Endothelial cell of umbilical vein (primary cell): ENCODE measurements at regions not wholly inside any gene's neighbourhood (a gene's known extent, or its start where the extent isn't known, plus 50 kb on each side); places are given as distances from the start of the nearest gene placed in this dataset.

ENCODE experiments used
- BruUV-seq: library from RNA; stranded (reverse); fragments of 400-500 nt; replicated peaks from 2 replicates; lab custom pipeline; 2021; lab: Mats Ljungman, UMichigan
- CTCF ChIA-PET: fragments of 300-600, 350-600 bp; sonication (Branson Sonifier 250); formaldehyde crosslinking; loops from one replicate; lab custom pipeline; 2021; ENCODE audit warnings: antibody characterized with exemption, inconsistent platforms; lab: Charles Lee
- POLR2A ChIA-PET: fragments of 300-600, 350-600 bp; sonication (Branson Sonifier 250); formaldehyde crosslinking; loops from one replicate; lab custom pipeline; 2021; ENCODE audit warnings: antibody characterized with exemption, inconsistent platforms; lab: Charles Lee
- DNase-seq: peaks from one replicate; pipeline ENCODE4 v3.0.0-alpha.2; 2011; ENCODE audit warnings: low read depth, low spot score
- FAIRE-seq: peaks from 2 replicates; lab custom pipeline; 2011; peaks lifted over from hg19 to GRCh38; lab: Jason Lieb, UNC
- H2AFZ ChIP-seq: 2 replicates; pipeline ENCODE4 v1.6.0; 2012; ENCODE audit warnings: low read depth, low read length, control low read depth, inconsistent platforms
- H3K27ac ChIP-seq: 2 replicates; pipeline ENCODE4 v1.5.1; 2011; ENCODE audit warnings: low read depth, mild to moderate bottlenecking, control low read depth, low read length, moderate library complexity; ENCODE audit not compliant: insufficient read depth
- H3K27me3 ChIP-seq, 2 experiments: 2 replicates each; pipeline versions ENCODE4 v1.6.0 to v1.6.1; 2011; ENCODE audit warnings: low read length in 2 of 2, mixed read lengths in 1 of 2; ENCODE audit not compliant: control insufficient read depth in 2 of 2, insufficient read depth in 2 of 2
- H3K36me3 ChIP-seq, 2 experiments: 2 replicates in 1 of 2; 3 replicates in 1 of 2; pipeline ENCODE4 v1.5.1; 2011; ENCODE audit warnings: low read length in 2 of 2, mild to moderate bottlenecking in 1 of 2, moderate library complexity in 1 of 2; ENCODE audit not compliant: control insufficient read depth in 2 of 2, insufficient read depth in 2 of 2; ENCODE audit errors: extremely low read depth in 1 of 2
- H3K4me1 ChIP-seq: 3 replicates; pipeline ENCODE4 v1.5.1; 2011; ENCODE audit warnings: mild to moderate bottlenecking, low read length; ENCODE audit not compliant: control insufficient read depth, insufficient read depth; ENCODE audit errors: extremely low read depth
- H3K4me2 ChIP-seq: 2 replicates; pipeline ENCODE4 v1.6.1; 2011; ENCODE audit warnings: low read length, control low read depth, mixed read lengths; ENCODE audit not compliant: insufficient read depth
- H3K4me3 ChIP-seq, 3 experiments: fragments of 200-600 bp in 1 of 3; sonication (generic), shearing (Covaris generic) in 1 of 3; replicated peaks in 1 of 3; 2 replicates each; pipeline ENCODE4 v1.5.1; 2011 to 2016; ENCODE audit warnings: control low read depth in 3 of 3, low read length in 3 of 3, mild to moderate bottlenecking in 2 of 3, inconsistent platforms in 1 of 3, low read depth in 1 of 3, moderate library complexity in 1 of 3; ENCODE audit not compliant: insufficient read depth in 1 of 3
- H3K79me2 ChIP-seq: 2 replicates; pipeline ENCODE4 v1.6.0; 2012; ENCODE audit warnings: low read length, inconsistent platforms; ENCODE audit not compliant: control insufficient read depth, insufficient read depth
- H3K9ac ChIP-seq: replicated peaks from 2 replicates; pipeline ENCODE3; 2011; ENCODE audit warnings: low read length, control low read depth; ENCODE audit not compliant: insufficient read depth; ENCODE audit errors: extremely low read depth
- H3K9me1 ChIP-seq: replicated peaks from 3 replicates; pipeline ENCODE4 v1.6.0; 2011; ENCODE audit warnings: mild to moderate bottlenecking, low read length; ENCODE audit not compliant: control insufficient read depth, insufficient read depth; ENCODE audit errors: extremely low read depth
- H3K9me3 ChIP-seq: replicated peaks from 2 replicates; pipeline ENCODE4 v1.5.1; 2012; ENCODE audit warnings: low read length, inconsistent platforms; ENCODE audit not compliant: control insufficient read depth, insufficient read depth
- H4K20me1 ChIP-seq: replicated peaks from 2 replicates; pipeline ENCODE3; 2011; ENCODE audit warnings: mild to moderate bottlenecking, low read length; ENCODE audit not compliant: control insufficient read depth, insufficient read depth; ENCODE audit errors: extremely low read depth
- EZH2 ChIP-seq: IDR thresholded peaks from 2 replicates; pipeline ENCODE4 v1.6.1; 2012; ENCODE audit warnings: borderline replicate concordance, low read depth, mild to moderate bottlenecking, moderate library complexity, low read length, inconsistent platforms; ENCODE audit not compliant: severe bottlenecking
- FOS ChIP-seq: IDR thresholded peaks from 2 replicates; pipeline ENCODE4 v1.6.1; 2011; ENCODE audit warnings: mild to moderate bottlenecking, low read length, moderate library complexity, borderline replicate concordance; ENCODE audit not compliant: insufficient read depth
- GATA2 ChIP-seq: IDR thresholded peaks from 2 replicates; pipeline ENCODE4 v1.7.0; 2011; ENCODE audit warnings: low read depth, mild to moderate bottlenecking, moderate library complexity, mixed read lengths, low read length; ENCODE audit not compliant: insufficient read length, insufficient read depth
- JUN ChIP-seq: IDR thresholded peaks from 2 replicates; pipeline ENCODE4 v1.6.1; 2011; ENCODE audit warnings: borderline replicate concordance, low read depth; ENCODE audit not compliant: insufficient read length, insufficient read depth
- MYC ChIP-seq: IDR thresholded peaks from one replicate; pipeline ENCODE4 v1.6.1; 2011; ENCODE audit warnings: mild to moderate bottlenecking, low read depth, low read length
- POLR2A ChIP-seq: IDR thresholded peaks from 2 replicates; pipeline ENCODE4 v1.6.1; 2012; ENCODE audit warnings: low read depth, mild to moderate bottlenecking, control low read depth, low read length
- POLR2AphosphoS5 ChIP-seq: IDR thresholded peaks from 2 replicates; pipeline ENCODE4 v1.6.1; 2012; ENCODE audit warnings: low read depth, mild to moderate bottlenecking, control low read depth, low read length, moderate library complexity; ENCODE audit not compliant: insufficient read depth
- dilution Hi-C: fragments of 300-500 bp; cut with MboI; formaldehyde crosslinking; loops from one replicate; pipeline ENCODE4 v1.15.0; 2019; ENCODE audit warnings: low sequenced_read_pairs; ENCODE audit not compliant: extremely low pct_ligation_motif_present
- intact Hi-C: fragments of 100-400 bp; cut with micrococcal nuclease; formaldehyde crosslinking; loops from one replicate; pipeline ENCODE4 v1.10.0; 2022
- TF ChIP-seq, protein P1 (sequence below): IDR thresholded peaks from 2 replicates; pipeline ENCODE4 v1.6.1; 2011; ENCODE audit not compliant: insufficient read depth, insufficient read length
- TF ChIP-seq, protein P2 (sequence below), 2 donors: IDR thresholded peaks; 1 replicate in 1 of 2; 2 replicates in 1 of 2; pipeline ENCODE4 v1.5.1; 2011; ENCODE audit warnings: low read length in 2 of 2, mild to moderate bottlenecking in 2 of 2, moderate library complexity in 2 of 2, control low read depth in 1 of 2, inconsistent platforms in 1 of 2, low read depth in 1 of 2; ENCODE audit not compliant: insufficient read depth in 1 of 2; ENCODE audit errors: extremely low read depth in 1 of 2

- Histone ChIP-seq H3K4me3 (no peak overlapping the region), H4K20me1 (no peaks in the 10 kb centered on the region), H3K79me2 (no peaks in the 10 kb centered on the region), H3K27ac (no peak overlapping the region), H3K9me3 (peaks cover 5% of the 10 kb centered on the region), H2AFZ (no peak overlapping the region), H3K36me3 (no peaks in the 10 kb centered on the region), H3K9me1 (no peaks in the 10 kb centered on the region), H3K9ac (no peak overlapping the region), H3K4me2 (no peak overlapping the region), H3K4me1 (no peaks in the 10 kb centered on the region), H3K27me3 (no peaks in the 10 kb centered on the region)
- CTCF ChIA-PET = no interaction called here
- FAIRE-seq (no peak), DNase-seq (no peak)
- intact Hi-C loops = no loop called here
- dilution Hi-C loops = no loop called here
- BruUV-seq = no TSS peak
- TF ChIP-seq MYC = no peak
- TF ChIP-seq JUN = no peak
- TF ChIP-seq EZH2 = no peak
- TF ChIP-seq POLR2AphosphoS5 = no peak
- TF ChIP-seq GATA2 = no peak
- no peak for TF ChIP-seq FOS
- TF ChIP-seq, protein P1, sequence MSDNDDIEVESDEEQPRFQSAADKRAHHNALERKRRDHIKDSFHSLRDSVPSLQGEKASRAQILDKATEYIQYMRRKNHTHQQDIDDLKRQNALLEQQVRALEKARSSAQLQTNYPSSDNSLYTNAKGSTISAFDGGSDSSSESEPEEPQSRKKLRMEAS = no peak
- TF ChIP-seq POLR2A = no peak
- TF ChIP-seq, protein P2, sequence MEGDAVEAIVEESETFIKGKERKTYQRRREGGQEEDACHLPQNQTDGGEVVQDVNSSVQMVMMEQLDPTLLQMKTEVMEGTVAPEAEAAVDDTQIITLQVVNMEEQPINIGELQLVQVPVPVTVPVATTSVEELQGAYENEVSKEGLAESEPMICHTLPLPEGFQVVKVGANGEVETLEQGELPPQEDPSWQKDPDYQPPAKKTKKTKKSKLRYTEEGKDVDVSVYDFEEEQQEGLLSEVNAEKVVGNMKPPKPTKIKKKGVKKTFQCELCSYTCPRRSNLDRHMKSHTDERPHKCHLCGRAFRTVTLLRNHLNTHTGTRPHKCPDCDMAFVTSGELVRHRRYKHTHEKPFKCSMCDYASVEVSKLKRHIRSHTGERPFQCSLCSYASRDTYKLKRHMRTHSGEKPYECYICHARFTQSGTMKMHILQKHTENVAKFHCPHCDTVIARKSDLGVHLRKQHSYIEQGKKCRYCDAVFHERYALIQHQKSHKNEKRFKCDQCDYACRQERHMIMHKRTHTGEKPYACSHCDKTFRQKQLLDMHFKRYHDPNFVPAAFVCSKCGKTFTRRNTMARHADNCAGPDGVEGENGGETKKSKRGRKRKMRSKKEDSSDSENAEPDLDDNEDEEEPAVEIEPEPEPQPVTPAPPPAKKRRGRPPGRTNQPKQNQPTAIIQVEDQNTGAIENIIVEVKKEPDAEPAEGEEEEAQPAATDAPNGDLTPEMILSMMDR (IDR thresholded peaks at IDR 0.05; ENCODE audit: extremely low read depth in 1 of 2, insufficient read depth in 1 of 2, low read depth in 1 of 2, low read length in 2 of 2) = no peak
- POLR2A ChIA-PET = no interaction called here
Observed at GRCh38 chr16:35909351-35909954, 2450.0 kb downstream of the TP53TG3F start.
